IPS-20b (cell line): ENCODE measurements at regions not wholly inside any gene's neighbourhood (a gene's known extent, or its start where the extent isn't known, plus 50 kb on each side); places are given as distances from the start of the nearest gene placed in this dataset.

Source experiments
- H3K27ac ChIP-seq: one replicate; pipeline ENCODE4 v1.5.1; 2013; ENCODE audit warnings: low read length
- H3K27me3 ChIP-seq: 2 replicates; pipeline ENCODE4 v1.6.1; 2013; ENCODE audit warnings: mild to moderate bottlenecking, low read length, inconsistent platforms; ENCODE audit not compliant: insufficient read depth
- H3K36me3 ChIP-seq: 2 replicates; pipeline ENCODE4 v1.6.1; 2013; ENCODE audit warnings: low read depth, mild to moderate bottlenecking, inconsistent platforms, low read length, moderate library complexity; ENCODE audit not compliant: insufficient read depth
- H3K4me1 ChIP-seq: 2 replicates; pipeline ENCODE4 v1.6.1; 2013; ENCODE audit warnings: mild to moderate bottlenecking, control low read depth, inconsistent platforms, low read length, moderate library complexity; ENCODE audit not compliant: insufficient read depth
- H3K4me3 ChIP-seq: 2 replicates; pipeline ENCODE4 v1.5.1; 2013; ENCODE audit warnings: mild to moderate bottlenecking, low read length, inconsistent platforms
- H3K9ac ChIP-seq: 2 replicates; pipeline ENCODE4 v1.6.1; 2013; ENCODE audit warnings: low read depth, mild to moderate bottlenecking, inconsistent platforms, low read length, moderate library complexity
- H3K9me3 ChIP-seq: 2 replicates; pipeline ENCODE4 v1.6.1; 2013; ENCODE audit warnings: mild to moderate bottlenecking, low read depth, low read length, inconsistent platforms; ENCODE audit not compliant: insufficient read depth

- Histone ChIP-seq H3K4me1 (no peaks in the 10 kb centered on the region), H3K4me3 (no peak overlapping the region)
Measured at GRCh38 chr13:40460116-40460515, 206.3 kb downstream of the FOXO1 start.

GRCh38 chr13:40464337-40465014 is 202.0 kb downstream of the FOXO1 start:
- Histone ChIP-seq H3K27ac (no peak overlapping the region), H3K27me3 (no peaks in the 10 kb centered on the region), H3K36me3 (no peaks in the 10 kb centered on the region), H3K9me3 (no peaks in the 10 kb centered on the region), H3K9ac (no peak overlapping the region), H3K4me1 (no peaks in the 10 kb centered on the region), H3K4me3 (no peak overlapping the region)

More at GRCh38 chr13:40460116-40460515, 206.3 kb downstream of the FOXO1 start:
- H3K9me3 ChIP-seq: no peaks in the 10 kb centered on the region
- no peak overlapping the region for H3K9ac ChIP-seq
- no peaks in the 10 kb centered on the region for H3K36me3 ChIP-seq
- no peak overlapping the region for H3K27ac ChIP-seq
- no peaks in the 10 kb centered on the region for H3K27me3 ChIP-seq

DNA sequence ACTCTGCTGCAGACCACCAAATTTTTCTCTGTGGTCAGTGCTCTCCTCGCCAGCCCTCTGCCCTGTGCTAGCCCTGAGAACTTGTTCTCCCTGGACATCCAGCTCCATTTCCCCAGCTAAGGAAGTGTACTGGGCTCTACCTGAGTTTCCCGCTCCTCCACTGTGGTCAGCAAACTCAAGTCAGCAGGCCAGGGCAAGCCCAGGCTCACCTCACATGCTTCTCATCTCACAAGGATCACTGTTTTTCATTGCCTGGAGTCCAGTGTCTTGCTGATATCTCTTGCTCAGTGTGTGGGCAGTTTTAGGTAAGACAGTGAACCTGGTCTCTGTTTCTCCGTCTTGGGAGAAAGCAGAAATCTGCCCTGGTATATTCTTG is 201.4 kb downstream of the FOXO1 start:
- no peak overlapping the region for H3K4me3 ChIP-seq
- no peaks in the 10 kb centered on the region for H3K4me1 ChIP-seq
- no peaks in the 10 kb centered on the region for H3K36me3 ChIP-seq
- H3K9me3 ChIP-seq: no peaks in the 10 kb centered on the region
- H3K27ac ChIP-seq: no peak overlapping the region
- H3K27me3 ChIP-seq: no peaks in the 10 kb centered on the region
- H3K9ac ChIP-seq: no peak overlapping the region

GRCh38 chr13:40466272-40466671 is 200.2 kb downstream of the FOXO1 start:
- no peak overlapping the region for H3K9ac ChIP-seq
- H3K36me3 ChIP-seq: no peaks in the 10 kb centered on the region
- H3K27me3 ChIP-seq: no peaks in the 10 kb centered on the region
- H3K4me1 ChIP-seq: no peaks in the 10 kb centered on the region
- no peaks in the 10 kb centered on the region for H3K9me3 ChIP-seq
- H3K4me3 ChIP-seq: no peak overlapping the region
- H3K27ac ChIP-seq: no peak overlapping the region

GRCh38 chr13:40468227-40468838 is 198.1 kb downstream of the FOXO1 start:
- no peaks in the 10 kb centered on the region for H3K9me3 ChIP-seq
- no peak overlapping the region for H3K9ac ChIP-seq
- H3K27ac ChIP-seq: no peak overlapping the region
- H3K27me3 ChIP-seq: no peaks in the 10 kb centered on the region
- H3K36me3 ChIP-seq: no peaks in the 10 kb centered on the region
- H3K4me1 ChIP-seq: no peaks in the 10 kb centered on the region
- H3K4me3 ChIP-seq: no peak overlapping the region

DNA sequence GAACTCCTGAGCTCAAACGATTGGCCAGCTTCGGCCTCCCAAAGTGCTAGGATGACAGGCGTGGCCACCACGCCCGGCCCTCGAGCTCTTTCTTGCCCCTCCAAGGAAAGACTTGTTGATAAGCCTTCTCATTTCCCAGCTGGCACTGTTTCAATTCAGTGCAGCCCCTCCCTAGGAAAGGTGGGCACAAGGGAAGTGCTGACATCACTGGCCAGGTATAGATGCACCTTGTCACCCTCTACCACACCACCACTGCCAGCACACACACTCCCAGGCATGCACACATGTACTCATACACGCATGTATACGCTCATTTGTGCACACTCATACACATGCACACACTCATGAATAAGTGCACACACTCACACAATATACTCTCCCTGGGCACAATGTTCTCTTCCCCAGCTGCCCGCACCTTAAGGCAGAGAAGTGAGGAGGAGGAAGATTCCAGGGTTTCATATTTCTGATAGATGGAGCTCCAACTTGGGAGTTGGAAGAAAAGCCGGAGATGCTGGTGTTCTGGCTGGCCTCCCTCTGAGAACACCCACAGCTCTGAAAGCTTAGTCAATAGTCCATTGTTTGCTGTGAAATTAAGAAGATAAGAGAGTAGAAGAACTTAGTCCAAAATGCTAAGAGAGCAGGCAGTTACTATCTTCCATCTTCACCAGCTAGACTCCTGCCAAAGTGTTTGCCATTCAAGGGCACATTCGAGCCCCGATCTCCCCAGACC is 196.7 kb downstream of the FOXO1 start:
- Histone ChIP-seq H3K4me3 (no peak overlapping the region), H3K9ac (no peak overlapping the region), H3K27ac (no peak overlapping the region)

DNA sequence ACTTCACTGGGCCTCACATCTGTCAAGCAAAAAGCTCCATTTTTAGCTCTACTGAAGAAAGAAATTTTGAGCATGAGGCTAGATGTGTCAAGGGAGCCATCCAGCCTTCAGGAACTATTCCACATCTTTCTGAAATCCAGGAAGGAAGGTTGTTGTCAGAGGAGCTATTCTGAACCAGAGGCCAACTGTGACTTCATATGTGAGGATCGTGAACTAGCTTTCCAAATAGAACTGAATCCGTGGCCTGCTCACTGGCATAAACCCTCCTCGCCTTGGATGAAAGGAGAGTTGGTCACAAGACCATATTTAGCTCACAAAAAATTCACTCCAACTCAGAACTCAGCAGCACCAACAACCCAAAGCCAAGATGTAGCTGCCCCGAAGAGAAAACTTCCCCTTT is 195.8 kb downstream of the FOXO1 start:
- Histone ChIP-seq H3K4me3 (no peak overlapping the region), H3K9ac (no peak overlapping the region), H3K36me3 (no peaks in the 10 kb centered on the region), H3K9me3 (no peaks in the 10 kb centered on the region), H3K27me3 (no peaks in the 10 kb centered on the region), H3K27ac (no peak overlapping the region), H3K4me1 (no peaks in the 10 kb centered on the region)

More for the DNA sequence above, 196.7 kb downstream of the FOXO1 start:
- Histone ChIP-seq H3K27me3 (no peaks in the 10 kb centered on the region), H3K4me1 (no peaks in the 10 kb centered on the region), H3K36me3 (no peaks in the 10 kb centered on the region), H3K9me3 (no peaks in the 10 kb centered on the region)

DNA sequence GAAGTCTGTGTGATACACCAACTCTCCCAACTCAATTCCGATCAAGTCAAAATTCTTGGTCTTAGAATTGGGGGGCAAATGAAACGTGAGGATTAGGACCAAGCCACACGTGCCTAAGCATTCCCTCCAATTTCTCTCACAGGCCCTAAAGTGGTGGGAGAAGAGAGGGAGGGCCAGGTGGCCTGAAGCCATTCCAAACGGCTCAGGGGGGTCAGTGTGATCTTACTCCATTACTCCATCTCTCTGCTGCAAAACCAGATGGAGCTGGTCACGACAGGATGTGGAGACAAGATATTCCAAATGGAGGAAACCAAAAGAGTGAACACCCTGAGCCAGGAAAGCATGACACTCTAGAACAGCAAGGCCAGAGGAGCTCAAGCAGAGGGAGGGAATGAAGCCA is 195.4 kb downstream of the FOXO1 start:
- H3K27ac ChIP-seq: no peak overlapping the region

DNA sequence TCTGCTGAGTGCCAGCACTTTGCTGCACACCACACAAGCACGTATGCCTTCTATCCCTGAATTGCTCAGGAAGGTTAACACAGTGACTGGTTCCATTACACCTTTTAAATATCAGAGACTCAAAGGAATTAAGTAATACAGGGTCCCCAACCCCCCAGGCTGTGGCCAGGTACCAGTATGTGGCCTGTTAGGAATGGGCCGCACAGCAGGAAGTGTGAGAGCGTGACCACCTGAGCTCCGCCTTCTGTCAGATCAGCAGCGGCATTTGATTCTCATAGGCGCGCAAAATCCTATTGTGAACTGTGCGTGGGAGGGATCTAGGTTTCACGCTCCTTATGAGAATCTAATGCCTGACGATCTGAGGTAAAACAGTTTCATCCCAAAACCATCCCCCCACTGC is 194.5 kb downstream of the FOXO1 start:
- no peaks in the 10 kb centered on the region for H3K27me3 ChIP-seq
- no peak overlapping the region for H3K9ac ChIP-seq
- no peaks in the 10 kb centered on the region for H3K36me3 ChIP-seq
- H3K27ac ChIP-seq: no peak overlapping the region
- H3K4me1 ChIP-seq: no peaks in the 10 kb centered on the region
- no peak overlapping the region for H3K4me3 ChIP-seq
- H3K9me3 ChIP-seq: no peaks in the 10 kb centered on the region

More for the DNA sequence above, 195.4 kb downstream of the FOXO1 start:
- Histone ChIP-seq H3K4me3 (no peak overlapping the region), H3K9ac (no peak overlapping the region), H3K27me3 (no peaks in the 10 kb centered on the region), H3K36me3 (no peaks in the 10 kb centered on the region), H3K9me3 (no peaks in the 10 kb centered on the region), H3K4me1 (no peaks in the 10 kb centered on the region)

DNA sequence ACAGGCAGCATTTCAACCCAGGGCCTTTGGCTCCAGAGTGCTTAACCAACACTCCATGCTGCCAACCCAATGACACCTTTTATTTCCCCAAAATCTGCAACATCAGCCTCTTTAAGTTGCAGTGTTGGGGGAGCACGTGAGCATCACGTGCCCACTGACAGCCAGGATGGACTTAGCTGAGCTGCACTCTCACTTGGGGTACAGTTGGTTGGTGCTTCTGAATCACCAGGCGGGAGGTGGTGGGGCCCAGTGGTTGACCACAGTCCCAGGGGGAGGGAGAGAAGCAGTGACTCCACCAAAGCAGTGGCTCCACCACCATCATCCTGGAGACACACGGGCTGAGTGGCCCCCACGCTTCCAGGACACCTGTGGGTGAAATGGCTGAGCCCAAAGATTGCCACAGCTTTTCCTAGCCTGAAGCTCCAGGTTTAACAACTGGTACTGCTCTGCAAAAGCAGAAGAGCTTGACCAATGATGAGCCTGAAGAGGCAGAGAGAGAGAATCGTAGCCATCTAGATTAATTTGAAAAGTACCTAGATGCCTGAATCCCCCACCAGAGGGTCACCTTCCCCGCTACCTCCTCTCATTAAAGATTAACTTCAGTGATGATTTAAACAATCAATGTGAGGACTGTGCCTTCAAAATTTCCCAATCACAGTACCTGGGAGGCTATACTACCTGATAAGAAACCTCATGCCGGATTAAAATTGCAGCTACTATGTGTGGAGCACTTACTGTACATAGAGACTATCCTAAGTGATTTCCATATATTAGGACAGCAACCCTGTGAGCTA is 193.8 kb downstream of the FOXO1 start:
- no peak overlapping the region for H3K27ac ChIP-seq
- no peaks in the 10 kb centered on the region for H3K27me3 ChIP-seq
- H3K4me3 ChIP-seq: no peak overlapping the region
- H3K9ac ChIP-seq: no peak overlapping the region
- H3K9me3 ChIP-seq: no peaks in the 10 kb centered on the region
- no peaks in the 10 kb centered on the region for H3K36me3 ChIP-seq
- no peaks in the 10 kb centered on the region; the same call in 1 of the 2 replicates for H3K4me1 ChIP-seq

DNA sequence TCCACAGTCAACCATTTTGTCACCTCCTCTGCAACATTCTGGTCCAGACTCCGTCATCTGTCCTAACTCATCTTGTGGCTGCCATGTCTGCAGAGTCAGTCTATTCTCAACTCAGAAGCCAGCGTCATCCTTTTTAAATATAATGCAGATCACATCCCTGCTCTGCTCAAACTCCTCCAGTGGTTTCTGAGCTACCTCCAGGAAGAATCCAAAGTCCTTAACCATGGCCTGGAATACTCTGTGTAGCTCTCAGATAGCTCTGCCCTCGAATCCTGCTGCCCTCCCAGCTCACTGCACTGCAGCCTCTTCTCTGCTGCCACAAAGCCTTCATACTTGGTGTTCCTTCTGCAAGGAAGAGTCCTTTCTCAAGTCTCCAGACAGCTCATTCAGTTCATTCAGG is 190.8 kb downstream of the FOXO1 start:
- Histone ChIP-seq H3K4me3 (no peak overlapping the region), H3K9ac (no peak overlapping the region), H3K36me3 (no peaks in the 10 kb centered on the region), H3K4me1 (peaks cover 6% of the 10 kb centered on the region; the same call in 1 of the 2 replicates), H3K27me3 (no peaks in the 10 kb centered on the region), H3K9me3 (no peaks in the 10 kb centered on the region), H3K27ac (no peak overlapping the region)
